Stimulated activated CD8-positive, alpha-beta memory T cell treated with anti-CD3 and anti-CD28 coated beads, Interleukin-2, amount 100 ng/mL, for 1 hour (primary cell): ENCODE measurements at regions not wholly inside any gene's neighbourhood (a gene's known extent, or its start where the extent isn't known, plus 50 kb on each side); places are given as distances from the start of the nearest gene placed in this dataset.

Source experiments
- DNase-seq, 2 donors: peaks; one replicate each; pipeline ENCODE4 v3.0.0-alpha.2; 2020; ENCODE audit warnings: low read depth in 2 of 2

DNA sequence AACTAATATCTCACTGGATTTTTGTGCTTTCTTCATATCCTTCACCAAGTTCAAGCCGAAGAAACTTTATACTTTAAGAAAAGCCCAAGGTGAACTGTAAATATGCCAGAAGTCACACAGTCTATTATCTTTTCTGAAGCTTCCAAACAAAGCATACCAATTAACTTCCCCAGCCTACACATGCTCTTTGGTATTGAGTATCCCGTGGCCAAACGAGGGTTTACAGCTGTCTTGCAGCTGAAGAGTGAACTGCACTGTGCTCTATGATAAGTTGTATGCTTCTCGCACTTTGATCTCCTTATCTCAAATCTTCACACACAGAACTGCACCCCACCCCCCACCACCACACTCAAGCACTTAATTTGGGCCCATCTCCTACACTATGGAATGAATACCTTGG, 215.6 kb upstream of the VEPH1 start:
- DNase-seq: no peak

DNA sequence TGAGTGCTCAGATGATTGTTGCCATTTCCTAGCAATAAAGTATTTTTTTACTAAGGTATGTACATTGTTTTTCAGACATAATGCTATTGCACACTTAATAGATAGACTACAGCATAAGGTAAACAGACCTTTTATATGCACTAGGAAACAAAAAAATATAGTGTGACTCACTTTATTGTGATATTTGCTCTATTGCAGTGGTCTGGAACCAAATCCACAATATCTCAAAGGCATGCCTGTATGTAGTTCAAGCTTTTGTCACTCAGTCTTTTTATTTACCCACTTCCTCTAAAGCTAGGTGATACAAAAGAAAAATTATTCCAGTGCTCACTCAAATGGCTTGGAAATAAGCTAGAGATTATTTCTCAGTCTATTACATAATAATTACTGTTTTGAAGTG, 209.9 kb upstream of the VEPH1 start:
- no peak for DNase-seq

DNA sequence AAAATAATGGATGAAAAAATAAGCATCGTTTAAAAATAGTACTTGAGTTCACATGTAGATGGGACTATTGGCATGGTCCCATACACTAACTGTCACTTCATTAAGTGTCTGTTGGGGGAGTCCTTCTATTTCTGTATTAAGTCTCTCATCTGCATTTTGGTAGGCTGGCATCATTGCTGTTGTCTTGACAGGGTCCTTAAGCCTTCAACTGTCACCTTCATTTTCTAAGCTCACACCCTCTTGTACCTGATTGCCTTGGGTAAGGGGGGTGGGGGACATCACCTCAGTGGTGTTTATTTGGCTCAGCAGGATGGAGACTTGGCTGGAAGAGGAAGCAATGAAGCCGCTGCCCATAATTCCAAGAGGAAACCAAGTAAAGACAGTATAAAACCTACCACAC, 202.0 kb upstream of the VEPH1 start:
- DNase-seq: no peak

DNA sequence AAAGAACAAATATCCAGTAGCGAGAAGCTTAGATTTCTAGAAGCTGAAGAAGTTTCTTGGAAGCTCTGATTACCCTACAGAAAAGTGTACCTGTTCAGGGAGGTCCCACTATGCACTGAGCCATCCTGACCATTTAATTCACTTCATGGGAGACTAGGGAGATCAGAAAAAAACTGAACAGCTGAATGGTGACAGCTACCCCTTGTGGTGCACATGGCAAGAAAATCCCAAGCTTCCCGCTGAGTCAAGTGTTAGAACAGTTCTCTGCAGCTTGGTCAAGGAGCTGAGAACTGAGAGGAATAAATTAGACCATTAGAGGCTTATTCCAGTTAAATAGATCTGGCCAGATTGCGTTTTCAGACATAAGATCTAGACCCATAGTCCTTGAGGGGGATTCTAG, 197.2 kb upstream of the VEPH1 start:
- no peak for DNase-seq

DNA sequence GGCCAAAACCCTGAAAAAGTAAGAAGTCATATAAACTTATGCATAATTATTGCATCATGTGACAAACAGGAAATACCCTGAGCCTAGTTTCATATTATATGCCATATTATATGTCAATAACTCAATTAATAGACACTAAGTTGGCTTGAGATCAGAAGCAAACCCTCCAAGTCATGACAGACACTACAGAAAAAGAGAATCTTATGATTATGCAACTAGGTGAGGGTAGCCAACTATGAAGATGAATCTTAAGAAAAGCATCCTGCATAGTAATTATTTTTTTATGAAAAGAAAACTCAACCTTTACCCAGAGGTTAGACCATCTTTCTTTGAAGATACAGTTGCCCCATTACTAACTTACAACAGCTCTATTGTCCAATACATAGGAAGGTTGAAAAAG, 192.4 kb upstream of the VEPH1 start:
- no peak for DNase-seq

DNA sequence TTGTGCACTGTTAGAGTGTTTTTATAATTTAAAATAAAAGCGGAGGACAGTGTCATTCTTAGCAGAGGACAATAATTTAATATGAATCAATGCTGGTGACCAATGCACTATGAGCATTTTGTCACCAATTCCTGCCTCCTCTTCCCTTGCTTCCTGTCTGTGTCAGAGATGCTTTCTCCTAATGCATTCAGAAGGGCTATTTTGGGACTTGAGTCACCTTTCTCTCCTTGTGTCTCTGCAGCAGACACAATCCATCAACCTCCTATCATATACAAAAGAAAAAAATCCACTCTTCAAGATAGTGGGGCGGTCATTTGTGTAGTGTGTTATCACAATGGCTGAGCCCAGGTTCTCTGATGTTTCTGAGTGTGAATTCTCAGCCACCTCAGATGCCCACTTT, 191.9 kb upstream of the VEPH1 start:
- DNase-seq: no peak

DNA sequence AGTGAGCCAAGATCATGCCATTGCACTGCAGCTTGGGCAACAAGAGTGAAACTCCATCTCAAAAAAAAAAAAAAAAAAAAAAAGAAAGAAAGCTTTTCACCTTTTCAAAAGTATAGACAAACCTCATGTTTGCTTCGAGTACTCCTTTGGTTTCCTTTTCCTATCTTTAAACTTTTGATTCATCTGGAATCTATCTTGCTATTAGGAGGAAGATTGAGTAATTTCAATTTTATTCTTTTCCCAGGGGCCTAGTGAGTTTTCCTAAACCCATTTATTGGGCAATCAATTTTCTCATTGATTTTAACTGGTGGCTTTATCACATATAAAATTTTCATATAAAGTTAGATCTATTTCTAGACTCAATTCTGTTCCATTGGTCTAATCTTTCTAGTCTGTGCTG, 190.5 kb upstream of the VEPH1 start:
- no peak for DNase-seq

DNA sequence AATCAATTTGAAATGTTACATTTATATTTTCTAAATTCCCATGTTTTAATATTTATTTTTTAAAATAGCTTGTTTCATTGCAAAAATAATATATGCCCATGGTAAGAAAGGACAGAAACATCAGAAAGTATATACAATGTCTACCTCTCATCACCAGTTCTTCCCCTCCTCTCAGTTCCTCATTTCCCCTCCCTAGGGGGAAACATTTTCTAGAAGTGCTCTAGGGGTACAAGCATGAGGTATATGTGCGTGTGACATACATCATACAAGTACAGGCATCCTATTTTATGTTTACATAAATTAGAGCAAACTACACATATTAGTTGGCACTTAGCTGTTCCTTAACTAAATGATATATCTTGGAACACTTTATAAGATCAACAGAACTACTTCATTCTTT, 189.3 kb upstream of the VEPH1 start:
- no peak for DNase-seq

DNA sequence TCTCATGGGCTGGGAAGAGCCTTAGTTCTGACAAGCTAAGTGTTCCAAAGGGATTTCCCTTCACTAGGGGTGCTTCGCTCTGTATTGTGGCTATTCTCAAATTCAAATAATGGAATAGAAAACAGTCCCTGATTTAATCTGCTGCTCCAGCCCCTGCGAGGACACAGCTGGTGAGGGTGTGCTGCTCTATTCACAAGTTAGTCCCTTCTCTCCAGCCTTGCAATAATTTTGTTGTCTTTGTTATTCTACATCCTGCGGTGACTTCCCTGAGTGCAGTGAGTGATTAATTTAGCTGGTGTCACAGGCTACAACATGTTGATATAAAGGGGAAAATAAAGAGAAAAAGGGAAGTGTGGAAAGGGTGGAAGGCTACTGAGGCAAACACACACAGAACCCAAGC, 180.5 kb upstream of the VEPH1 start:
- DNase-seq: no peak

DNA sequence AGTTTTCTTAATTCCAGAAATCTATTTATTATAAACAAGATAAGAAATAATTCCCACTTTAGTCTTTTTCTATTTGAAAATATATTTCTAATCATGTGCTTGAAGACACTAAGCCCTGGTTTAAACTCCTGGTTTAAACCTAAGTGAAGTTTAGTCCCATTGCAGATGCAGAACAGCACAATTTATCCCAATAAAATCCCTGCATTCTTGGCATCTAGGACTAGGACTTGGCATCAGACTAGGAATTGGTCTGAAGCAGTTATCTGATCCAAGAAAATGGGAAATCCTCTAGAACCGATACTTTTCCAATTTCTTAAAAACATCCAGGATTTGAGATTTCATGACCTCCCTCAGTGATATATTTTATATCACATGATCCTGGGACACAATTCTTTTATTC, 168.8 kb upstream of the VEPH1 start:
- no peak for DNase-seq

DNA sequence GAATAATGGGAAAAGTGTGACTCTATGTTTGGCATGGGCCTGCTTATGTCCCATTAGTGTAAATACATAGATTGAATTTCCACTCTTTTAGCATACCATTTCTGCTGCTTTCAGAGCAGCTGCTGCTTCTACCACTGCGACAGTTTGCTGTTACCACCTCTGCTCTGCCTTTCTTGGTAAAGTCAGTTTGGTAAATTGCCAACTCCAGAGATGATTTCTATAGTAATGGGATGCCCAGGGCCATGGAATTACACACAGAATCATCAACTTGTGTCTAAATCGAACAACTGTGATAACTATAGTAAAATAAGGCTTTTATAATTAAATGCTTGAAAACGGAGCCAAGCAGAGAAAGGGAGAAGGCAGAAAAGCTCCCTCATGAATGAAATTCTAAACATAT, 168.4 kb upstream of the VEPH1 start:
- no peak for DNase-seq

DNA sequence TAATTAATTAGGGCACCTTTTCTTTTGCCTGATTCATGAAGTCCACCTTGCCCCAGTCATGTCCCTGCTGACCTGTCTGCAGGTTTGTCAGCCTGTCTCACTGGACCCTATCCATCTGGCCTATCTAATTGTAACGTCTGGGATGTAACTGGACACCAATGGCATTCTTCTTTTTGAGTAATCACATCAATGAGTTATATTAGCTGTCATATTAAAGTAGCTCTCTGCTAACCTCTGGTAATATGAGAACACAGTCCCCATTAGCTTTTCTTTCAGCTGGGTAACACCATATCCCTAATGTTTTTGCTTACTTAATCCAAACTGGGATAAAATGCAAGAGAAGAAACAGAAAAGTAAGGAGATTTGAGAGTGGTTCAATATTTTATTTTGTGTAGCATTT, 166.2 kb upstream of the VEPH1 start:
- DNase-seq: no peak

DNA sequence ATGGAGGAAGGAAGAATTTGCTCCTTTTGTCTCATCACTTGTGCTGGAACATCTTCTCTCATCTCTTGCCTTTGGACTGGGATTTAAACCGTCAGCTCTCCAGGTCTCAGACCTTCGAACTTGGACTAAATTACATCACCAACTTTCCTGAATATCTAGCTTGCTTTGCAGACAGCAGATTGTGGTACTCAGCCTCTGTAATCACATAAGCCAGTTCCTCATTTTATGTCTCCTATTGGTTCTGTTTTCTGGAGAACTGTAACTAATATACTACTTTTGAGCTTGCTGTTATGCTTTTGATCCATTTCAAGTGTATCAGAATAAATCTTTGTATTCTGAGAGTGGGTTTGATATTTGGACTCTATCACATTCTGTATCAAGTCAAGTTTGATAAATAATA, 164.3 kb upstream of the VEPH1 start:
- DNase-seq: no peak

DNA sequence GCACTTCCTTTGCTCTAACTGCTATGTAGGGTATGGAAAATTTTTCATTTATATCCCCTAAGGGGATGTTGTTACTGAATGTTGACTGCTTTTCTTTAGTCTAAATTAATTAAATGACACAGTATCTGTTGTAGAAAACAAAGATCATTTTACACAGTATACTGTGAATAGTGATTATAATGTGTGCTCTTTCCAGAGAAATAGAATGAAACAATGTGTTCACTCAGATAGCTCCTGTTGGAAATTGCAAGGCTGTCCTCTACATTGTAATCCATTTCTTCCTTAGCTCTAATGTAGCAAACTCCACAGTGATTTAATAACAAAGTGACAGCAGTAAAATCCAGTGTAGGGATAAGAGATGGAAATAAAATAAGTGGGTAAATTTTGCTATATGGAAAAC, 159.0 kb upstream of the VEPH1 start:
- no peak for DNase-seq

DNA sequence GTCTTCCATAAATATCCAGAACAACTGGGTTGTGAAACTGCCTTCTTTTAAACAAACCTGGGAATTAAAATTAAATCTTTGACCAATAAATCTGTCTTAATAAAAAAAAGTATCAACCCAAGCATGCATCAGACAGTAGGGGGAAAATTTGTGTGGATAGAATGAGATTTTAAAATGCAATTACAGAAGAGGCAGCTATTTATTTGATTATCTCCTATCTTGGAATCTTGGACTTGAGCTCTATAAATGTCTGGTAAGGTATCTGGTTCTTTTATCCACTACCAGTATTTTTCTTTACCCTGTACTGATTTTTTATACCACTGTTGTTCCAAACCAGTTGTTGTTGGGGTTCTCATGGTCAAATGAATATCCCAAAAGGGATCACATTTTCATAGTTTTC, 157.6 kb upstream of the VEPH1 start:
- DNase-seq: no peak

DNA sequence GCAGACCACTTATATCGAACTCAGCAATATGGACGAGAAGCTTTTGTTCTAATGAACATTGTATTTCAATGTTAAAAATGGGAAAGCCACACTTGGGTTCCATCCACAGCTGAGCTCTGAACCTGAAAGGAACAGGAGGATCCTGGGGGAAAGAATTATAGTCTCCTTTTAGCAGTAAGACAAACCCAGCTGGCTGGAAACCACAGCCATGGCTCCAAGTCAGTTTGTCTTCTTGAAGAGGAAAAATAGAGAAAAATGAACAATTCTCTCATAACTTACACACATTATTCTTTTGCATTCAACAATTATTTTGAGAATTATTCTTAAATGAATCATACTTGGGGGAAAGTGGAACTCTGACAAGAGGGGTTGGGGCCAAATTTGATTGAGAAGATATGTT, 149.2 kb upstream of the VEPH1 start:
- DNase-seq: no peak

DNA sequence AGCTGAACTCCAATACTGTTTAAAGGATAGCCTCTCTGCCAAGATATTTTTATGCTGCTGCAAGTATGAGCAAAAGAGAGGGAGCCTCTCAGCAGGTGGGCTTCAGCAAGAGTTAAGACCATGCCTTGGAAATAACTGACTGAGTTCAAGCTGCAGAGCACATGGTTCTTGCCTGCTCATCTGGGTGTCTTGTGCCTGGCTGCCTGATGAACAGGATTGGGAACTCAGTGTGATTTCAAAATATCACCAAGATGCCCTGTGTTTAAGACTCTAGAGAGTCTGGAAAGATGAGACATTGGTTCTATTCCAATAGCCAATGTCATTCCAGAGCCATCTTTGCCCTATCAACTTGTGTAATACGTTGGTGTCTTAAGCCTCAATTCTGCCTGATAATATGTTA, 147.5 kb upstream of the VEPH1 start:
- no peak for DNase-seq

DNA sequence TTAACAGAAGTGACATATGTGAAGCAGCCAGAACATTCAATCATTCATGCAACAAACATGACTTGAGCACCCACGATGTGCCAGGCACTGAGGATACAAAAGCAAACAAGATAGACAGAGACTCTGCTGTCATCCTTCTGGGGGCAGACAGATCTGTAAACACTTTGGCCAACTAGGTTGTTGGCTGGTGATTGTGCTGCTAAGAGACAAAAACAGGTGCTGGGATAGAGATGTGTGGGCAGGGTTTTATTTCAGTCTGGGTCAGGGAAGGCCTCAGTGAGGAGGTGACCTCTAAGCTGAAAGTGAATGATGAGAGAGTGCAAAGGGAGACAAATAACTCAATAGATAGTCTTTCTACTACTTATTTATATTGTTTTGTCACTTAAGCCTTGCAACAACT, 147.0 kb upstream of the VEPH1 start:
- no peak for DNase-seq

DNA sequence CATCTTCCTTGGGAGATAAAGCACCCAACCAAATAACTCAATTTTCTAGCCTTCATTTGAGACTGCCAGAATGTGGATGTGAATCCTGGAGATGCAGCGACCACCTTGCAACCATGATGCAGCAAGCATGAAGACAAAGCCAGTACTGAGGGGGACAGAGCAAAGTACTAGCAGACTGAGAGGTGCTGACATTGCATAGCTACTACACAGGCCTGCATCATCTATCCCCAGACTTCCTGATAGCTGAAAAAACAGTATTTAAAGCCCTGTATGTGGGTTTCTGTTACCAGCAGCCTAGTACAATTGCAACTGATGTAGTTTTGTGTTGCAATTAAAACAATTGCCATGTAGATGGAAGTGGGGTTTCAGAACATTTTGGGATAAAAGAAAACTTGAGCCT, 146.3 kb upstream of the VEPH1 start:
- DNase-seq: no peak

DNA sequence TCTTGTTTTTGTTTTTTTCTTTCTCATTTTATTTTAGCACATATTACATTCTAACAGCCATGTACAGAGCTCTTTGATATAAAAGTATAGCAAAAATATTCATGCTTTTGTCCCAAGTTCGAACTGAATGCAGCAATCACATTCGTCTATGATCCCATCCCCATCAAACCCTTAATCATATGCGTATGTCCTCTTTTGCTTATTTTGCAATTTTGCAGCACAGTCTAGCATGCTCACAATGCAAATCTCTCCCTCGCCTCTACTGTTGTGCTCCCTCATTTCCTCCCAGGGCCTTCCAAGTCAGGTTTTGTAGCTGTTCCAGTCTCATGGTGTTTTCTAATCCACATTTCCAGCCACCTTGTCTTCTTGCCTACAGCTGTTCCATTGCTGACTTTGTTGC, 144.6 kb upstream of the VEPH1 start:
- no peak for DNase-seq

DNA sequence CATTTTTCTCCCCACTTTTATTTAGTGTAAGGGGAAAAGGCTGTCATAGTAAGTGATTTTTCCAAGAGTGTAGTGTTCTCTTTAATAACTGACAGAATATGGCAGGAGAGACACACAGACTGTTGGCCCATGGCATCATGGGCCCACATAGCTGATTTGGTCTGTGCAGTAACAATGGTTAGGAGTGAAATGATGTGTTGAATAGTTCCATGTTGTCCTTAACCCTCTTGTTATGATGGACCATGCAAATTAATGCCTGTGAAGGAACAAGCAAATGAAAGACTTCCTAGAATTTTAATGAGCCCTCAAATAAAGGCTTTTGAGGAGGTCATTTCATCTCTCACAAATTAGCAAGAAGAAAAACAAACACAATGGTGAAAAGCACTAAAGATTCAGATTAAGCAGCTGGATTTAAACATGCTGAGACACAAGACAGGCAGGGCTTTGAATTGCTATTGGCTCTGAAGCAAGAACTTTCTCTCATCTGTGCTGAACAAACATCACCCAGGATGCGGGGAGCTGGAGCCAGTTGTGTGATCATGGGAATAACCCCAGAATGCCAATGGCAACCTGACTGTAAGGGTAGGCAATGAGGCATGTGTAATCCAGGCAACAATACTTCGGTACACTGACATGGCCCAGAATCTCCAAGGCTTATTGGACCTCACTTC, 136.7 kb upstream of the VEPH1 start:
- DNase-seq: no peak

DNA sequence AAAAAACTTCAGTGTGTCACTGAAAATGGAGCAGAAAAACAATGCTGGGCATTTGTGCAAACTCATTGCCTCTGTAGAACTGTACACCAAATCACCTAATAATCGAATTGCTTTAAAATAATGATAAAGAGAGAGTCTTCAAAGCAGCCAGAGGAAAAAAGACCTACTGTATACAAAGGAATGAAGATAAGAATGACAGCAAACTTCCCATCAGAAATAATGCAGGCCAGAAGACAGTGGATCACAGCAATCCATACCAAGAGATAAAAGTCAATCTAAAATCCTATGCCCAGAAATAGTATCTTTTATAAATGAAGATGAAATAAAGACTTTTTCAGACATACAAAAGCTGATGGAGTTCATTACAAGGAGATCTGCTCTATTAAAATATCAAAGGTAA, 134.7 kb upstream of the VEPH1 start:
- DNase-seq: no peak

DNA sequence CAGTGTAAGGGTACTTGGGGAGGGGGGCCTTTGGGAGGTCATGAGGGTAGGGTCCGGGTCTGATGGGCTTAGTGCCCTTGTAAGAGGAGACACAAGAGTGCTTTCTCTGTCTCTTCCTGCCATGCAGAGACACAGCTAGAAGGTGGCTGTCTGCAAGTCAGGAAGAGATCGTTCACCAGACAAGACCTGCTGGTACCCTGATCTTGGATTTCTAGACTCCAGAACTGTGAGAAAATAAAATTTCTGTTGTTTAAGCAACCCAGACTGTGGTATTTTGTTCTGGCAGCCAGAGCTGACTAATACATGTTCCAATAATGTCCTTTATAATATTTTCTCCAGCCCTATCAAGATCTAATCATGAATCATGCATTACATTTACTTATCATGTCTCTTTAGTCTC, 130.0 kb upstream of the VEPH1 start:
- no peak for DNase-seq

DNA sequence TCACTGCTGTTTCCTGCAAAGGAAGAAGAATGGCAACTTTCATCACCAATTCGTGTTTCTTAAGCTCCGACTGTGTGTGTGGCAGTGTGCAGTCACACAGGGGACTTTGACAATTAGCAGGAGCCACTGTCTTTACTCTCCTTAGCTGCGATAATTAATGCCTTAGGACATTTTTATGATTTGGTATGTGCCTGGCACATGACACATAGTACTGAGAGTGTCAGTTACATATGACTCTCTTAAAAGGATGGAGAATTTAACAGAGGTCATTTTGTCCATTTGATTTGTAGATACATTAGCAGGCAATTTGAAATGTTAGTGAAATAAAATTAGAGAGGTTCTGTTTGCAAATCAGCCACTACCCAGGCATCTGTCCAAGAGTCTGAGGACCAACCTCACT, 128.9 kb upstream of the VEPH1 start:
- DNase-seq: no peak

DNA sequence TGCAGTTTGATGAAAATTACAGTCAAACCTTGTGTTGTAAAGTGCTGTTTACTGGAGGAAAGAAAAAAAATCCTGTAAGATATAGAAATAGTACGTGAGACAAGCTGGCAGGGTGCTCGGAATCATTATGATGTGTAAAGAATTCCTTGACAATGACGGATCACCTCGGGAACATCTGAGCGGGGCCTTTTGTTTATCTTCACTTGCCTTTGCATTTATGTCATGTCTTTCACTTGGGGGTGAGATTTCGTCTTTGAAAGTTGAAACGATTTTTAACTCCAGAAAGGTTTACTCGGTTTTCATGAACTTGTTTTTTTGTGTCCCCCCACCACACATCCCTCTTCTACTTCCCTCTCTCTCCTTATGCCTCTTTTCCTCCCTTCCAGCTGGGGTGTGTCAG, 128.3 kb upstream of the VEPH1 start:
- DNase-seq: no peak
